Endodermal cell (in vitro differentiated cells): ENCODE measurements at regions not wholly inside any gene's neighbourhood (a gene's known extent, or its start where the extent isn't known, plus 50 kb on each side); places are given as distances from the start of the nearest gene placed in this dataset.

ENCODE experiments used
- DNase-seq: peaks from one replicate; pipeline ENCODE4 v3.0.0-alpha.2; 2017
- H3K27ac ChIP-seq: 2 replicates; pipeline ENCODE4 v1.5.1; 2013; ENCODE audit warnings: mild to moderate bottlenecking, low read depth, low read length, moderate library complexity
- H3K27me3 ChIP-seq: 2 replicates; pipeline ENCODE4 v1.6.1; 2013; ENCODE audit warnings: mild to moderate bottlenecking, low read length, moderate library complexity; ENCODE audit not compliant: insufficient read depth, control insufficient read depth, poor library complexity, severe bottlenecking
- H3K36me3 ChIP-seq: 2 replicates; pipeline ENCODE4 v1.7.0; 2013; ENCODE audit warnings: mild to moderate bottlenecking, low read length, moderate library complexity; ENCODE audit not compliant: control insufficient read depth, insufficient read depth
- H3K4me1 ChIP-seq: one replicate; pipeline ENCODE4 v1.7.0; 2013; ENCODE audit warnings: low read length; ENCODE audit not compliant: control insufficient read depth, insufficient read depth
- H3K4me3 ChIP-seq: 2 replicates; pipeline ENCODE4 v1.5.1; 2013; ENCODE audit warnings: mild to moderate bottlenecking, low read length, moderate library complexity
- H3K9ac ChIP-seq: 2 replicates; pipeline ENCODE4 v1.6.1; 2013; ENCODE audit warnings: mild to moderate bottlenecking, low read length, moderate library complexity; ENCODE audit not compliant: poor library complexity, severe bottlenecking; ENCODE audit errors: extremely low read depth
- H3K9me3 ChIP-seq: 2 replicates; pipeline ENCODE4 v1.6.1; 2013; ENCODE audit warnings: mild to moderate bottlenecking, low read length, moderate library complexity; ENCODE audit not compliant: control insufficient read depth
- H3K27ac Mint-ChIP-seq: 2 replicates; pipeline ENCODE4 v1.8.0; 2020; ENCODE audit warnings: mixed read lengths
- H3K27me3 Mint-ChIP-seq: 2 replicates; pipeline ENCODE4 v1.8.0; 2021; ENCODE audit warnings: mild to moderate bottlenecking, mixed read lengths; ENCODE audit not compliant: insufficient read depth
- H3K36me3 Mint-ChIP-seq: 2 replicates; pipeline ENCODE4 v1.8.0; 2020; ENCODE audit warnings: low read depth, mixed read lengths
- H3K4me1 Mint-ChIP-seq: 2 replicates; pipeline ENCODE4 v1.8.0; 2020; ENCODE audit warnings: mixed read lengths
- H3K4me3 Mint-ChIP-seq: 2 replicates; pipeline ENCODE4 v1.8.0; 2020; ENCODE audit warnings: mild to moderate bottlenecking, moderate library complexity, mixed read lengths
- H3K9me3 Mint-ChIP-seq: 2 replicates; pipeline ENCODE4 v1.8.0; 2020; ENCODE audit warnings: mild to moderate bottlenecking, mixed read lengths
- WGBS, 2 experiments: methylation state at CpG; one replicate each; pipeline versions ENCODE4 v1.1.5 to v1.1.7; 2013; ENCODE audit warnings: missing lambda C conversion rate in 2 of 2, mixed read lengths in 1 of 2; ENCODE audit not compliant: insufficient coverage in 1 of 2, insufficient read length in 1 of 2; 5-methylcytosine and 5-hydroxymethylcytosine counted together
- TF ChIP-seq, protein P1 (sequence below): fragments of 200-600 bp; sonication (generic); conservative IDR thresholded peaks from 2 replicates; pipeline ENCODE4 v1.5.0; 2021; ENCODE audit warnings: antibody characterized with exemption, mild to moderate bottlenecking

DNA sequence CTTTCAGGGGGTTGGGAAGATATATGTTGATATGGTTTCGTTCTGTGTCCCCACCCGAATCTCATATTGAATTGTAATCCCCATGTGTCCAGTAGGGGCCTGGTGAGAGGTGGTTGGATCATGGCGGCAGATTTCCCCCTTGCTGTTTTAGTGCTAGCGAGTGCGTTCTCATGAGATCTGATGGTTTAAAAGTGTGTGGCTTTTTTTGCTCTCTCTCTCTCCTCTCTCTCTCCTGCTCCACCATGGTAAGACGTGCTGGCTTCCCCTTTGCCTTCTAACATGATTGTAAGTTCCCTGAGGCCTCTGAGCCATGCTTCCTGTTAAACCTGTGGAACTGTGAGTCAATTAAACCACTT is 68.4 kb upstream of the PDZD8 start:
- no peaks in the 10 kb centered on the region for H3K36me3 ChIP-seq
- no peak for DNase-seq
- WGBS, 2 experiments: 92 to 100% methylated on average over 3 to 6 of the region's 6 CpGs
- no peak overlapping the region for H3K27ac Mint-ChIP-seq
- H3K4me1 Mint-ChIP-seq: peaks cover 12% of the 10 kb centered on the region
- no peaks in the 10 kb centered on the region for H3K4me1 ChIP-seq
- TF ChIP-seq, protein P1, sequence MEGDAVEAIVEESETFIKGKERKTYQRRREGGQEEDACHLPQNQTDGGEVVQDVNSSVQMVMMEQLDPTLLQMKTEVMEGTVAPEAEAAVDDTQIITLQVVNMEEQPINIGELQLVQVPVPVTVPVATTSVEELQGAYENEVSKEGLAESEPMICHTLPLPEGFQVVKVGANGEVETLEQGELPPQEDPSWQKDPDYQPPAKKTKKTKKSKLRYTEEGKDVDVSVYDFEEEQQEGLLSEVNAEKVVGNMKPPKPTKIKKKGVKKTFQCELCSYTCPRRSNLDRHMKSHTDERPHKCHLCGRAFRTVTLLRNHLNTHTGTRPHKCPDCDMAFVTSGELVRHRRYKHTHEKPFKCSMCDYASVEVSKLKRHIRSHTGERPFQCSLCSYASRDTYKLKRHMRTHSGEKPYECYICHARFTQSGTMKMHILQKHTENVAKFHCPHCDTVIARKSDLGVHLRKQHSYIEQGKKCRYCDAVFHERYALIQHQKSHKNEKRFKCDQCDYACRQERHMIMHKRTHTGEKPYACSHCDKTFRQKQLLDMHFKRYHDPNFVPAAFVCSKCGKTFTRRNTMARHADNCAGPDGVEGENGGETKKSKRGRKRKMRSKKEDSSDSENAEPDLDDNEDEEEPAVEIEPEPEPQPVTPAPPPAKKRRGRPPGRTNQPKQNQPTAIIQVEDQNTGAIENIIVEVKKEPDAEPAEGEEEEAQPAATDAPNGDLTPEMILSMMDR: no peak
- peaks cover 43% of the 10 kb centered on the region for H3K36me3 Mint-ChIP-seq
- H3K4me3 ChIP-seq: no peak overlapping the region
- H3K4me3 Mint-ChIP-seq: no peak overlapping the region
- H3K27me3 Mint-ChIP-seq: peaks cover 9% of the 10 kb centered on the region
- no peak overlapping the region for H3K27ac ChIP-seq
- H3K9ac ChIP-seq: no peak overlapping the region
- H3K27me3 ChIP-seq: no peaks in the 10 kb centered on the region
- H3K9me3 ChIP-seq: peaks cover 46% of the 10 kb centered on the region
- peaks cover 52% of the 10 kb centered on the region for H3K9me3 Mint-ChIP-seq

DNA sequence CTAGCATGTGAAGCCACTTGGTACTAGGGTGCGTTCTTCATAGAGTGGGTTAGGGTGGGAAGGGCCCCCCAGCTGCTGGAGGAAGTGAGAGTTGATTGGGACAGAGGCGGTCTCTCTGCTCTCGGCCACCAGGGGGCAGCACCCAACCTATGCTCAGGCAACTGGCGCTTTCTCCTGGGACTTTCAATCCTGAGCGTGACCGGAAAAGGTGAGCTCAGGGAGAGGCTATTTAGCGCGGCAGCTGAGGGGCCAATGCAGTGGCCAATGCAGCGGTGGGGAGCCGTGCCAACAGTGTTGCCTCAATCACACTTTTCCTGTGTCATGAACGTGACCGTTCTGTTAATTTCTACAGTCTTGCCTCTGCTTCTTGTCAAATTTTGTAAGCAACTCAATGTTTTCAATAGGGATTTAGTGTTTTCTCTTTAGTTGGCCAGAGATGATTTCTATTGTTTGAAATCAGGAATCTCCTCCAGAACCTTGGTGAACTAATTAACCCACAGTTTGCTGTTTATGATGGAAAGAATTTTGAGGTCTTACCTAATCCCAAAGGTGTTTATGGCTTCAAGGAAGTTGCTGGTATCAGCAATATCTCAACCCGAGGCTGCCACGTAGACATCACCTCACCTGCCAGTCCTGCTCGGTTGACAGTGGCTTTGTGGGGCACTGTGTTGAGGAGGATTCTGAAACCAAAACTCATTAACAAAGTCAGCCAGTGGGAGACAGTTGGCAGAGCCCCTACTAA is 67.9 kb upstream of the PDZD8 start:
- Mint-ChIP-seq H3K4me1 (peaks cover 9% of the 10 kb centered on the region), H3K36me3 (peaks cover 43% of the 10 kb centered on the region), H3K9me3 (peaks cover 48% of the 10 kb centered on the region), H3K27ac (no peak overlapping the region), H3K4me3 (no peak overlapping the region), H3K27me3 (peaks cover 9% of the 10 kb centered on the region)
- H3K9me3 ChIP-seq: peaks cover 46% of the 10 kb centered on the region
- no peaks in the 10 kb centered on the region for H3K27me3 ChIP-seq
- no peak overlapping the region for H3K27ac ChIP-seq
- no peaks in the 10 kb centered on the region for H3K4me1 ChIP-seq
- peak; percentile 94 for DNase-seq
- H3K36me3 ChIP-seq: no peaks in the 10 kb centered on the region
- H3K4me3 ChIP-seq: no peak overlapping the region
- no peak overlapping the region for H3K9ac ChIP-seq
- 46 to 48% methylated on average over 10 to 15 of the region's 15 CpGs for WGBS, 2 experiments
- TF ChIP-seq, protein P1: peak; percentile 94

DNA sequence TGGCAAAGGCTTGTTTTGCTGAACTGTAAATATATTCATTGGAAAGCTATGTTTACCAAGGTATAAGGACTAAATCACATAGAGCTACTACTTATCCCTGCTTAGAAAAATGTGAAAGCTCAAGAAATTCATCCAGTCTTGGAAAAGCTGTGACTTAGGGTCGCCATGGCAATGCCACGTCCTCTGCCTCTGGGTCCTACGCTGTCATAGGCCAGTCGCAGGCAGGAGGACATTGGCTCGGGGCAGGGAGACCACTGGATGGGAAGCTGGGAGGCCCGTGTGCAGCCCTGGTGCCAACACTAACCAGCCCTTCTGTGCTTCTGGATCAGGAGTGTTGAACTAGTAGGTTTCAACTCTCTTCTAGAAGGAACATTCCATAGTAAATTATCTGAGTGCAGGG is 67.3 kb upstream of the PDZD8 start:
- peaks cover 9% of the 10 kb centered on the region for H3K27me3 Mint-ChIP-seq
- no peak overlapping the region for H3K9ac ChIP-seq
- no peaks in the 10 kb centered on the region for H3K27me3 ChIP-seq
- H3K9me3 ChIP-seq: peaks cover 44% of the 10 kb centered on the region
- no peak overlapping the region for H3K4me3 Mint-ChIP-seq
- H3K4me1 Mint-ChIP-seq: peaks cover 9% of the 10 kb centered on the region
- 86 to 95% methylated on average over 6 of the region's 6 CpGs for WGBS, 2 experiments
- no peak overlapping the region for H3K27ac ChIP-seq
- DNase-seq: no peak
- H3K4me1 ChIP-seq: no peaks in the 10 kb centered on the region
- no peaks in the 10 kb centered on the region for H3K36me3 ChIP-seq
- no peak overlapping the region for H3K27ac Mint-ChIP-seq
- no peak overlapping the region for H3K4me3 ChIP-seq
- peaks cover 45% of the 10 kb centered on the region for H3K9me3 Mint-ChIP-seq
- H3K36me3 Mint-ChIP-seq: peaks cover 40% of the 10 kb centered on the region
- TF ChIP-seq, protein P1: no peak
